Left colon (tissue), 2 donors: ENCODE measurements at regions not wholly inside any gene's neighbourhood (a gene's known extent, or its start where the extent isn't known, plus 50 kb on each side); places are given as distances from the start of the nearest gene placed in this dataset.
"Not testable (repeated sequence)": the region's sequence is repeated elsewhere in the genome, so short reads cannot be mapped to it uniquely, and the experiment has no call there.

Source experiments
- ATAC-seq: fragments of 200-7000 bp; cut with Tn5 transposase; one replicate; pipeline ENCODE4 v1.9.1; 2020; ENCODE audit warnings: mild to moderate bottlenecking, moderate library complexity
- DNase-seq, 2 donors: peaks; one replicate each; pipeline ENCODE4 v3.0.0-alpha.2; 2020
- intact Hi-C, 2 donors: fragments of 100-400 bp; cut with DNase I in 1 of 2; cut with micrococcal nuclease in 1 of 2; formaldehyde crosslinking; loops; one replicate each; pipeline versions ENCODE4 v1.11.2 to v1.14.0; 2022; cut with DNase I, micrococcal nuclease
- donor health status: DM: no; HTN: no; CAD: no.
- donor health status: DM: yes; HTN: yes; CAD: no.

GRCh38 chr6:144673807-144674206, 388.7 kb downstream of the UTRN start:
- DNase-seq (no peak), ATAC-seq (no peak)
- intact Hi-C loops = no loop called here

- intact Hi-C loops = no loop called here
- ATAC-seq (peak; percentile 97), DNase-seq (peak; percentile 70 to 80)
Observed at GRCh38 chr6:144675231-144675861, 390.2 kb downstream of the UTRN start.

GRCh38 chr6:144676310-144676709, 391.2 kb downstream of the UTRN start:
- DNase-seq, intact Hi-C loops, ATAC-seq: not testable (repeated sequence)

- ATAC-seq, DNase-seq, intact Hi-C loops: not testable (repeated sequence)
Observed at GRCh38 chr6:144677263-144677662, 392.1 kb downstream of the UTRN start.

- intact Hi-C loops = no loop called here
- DNase-seq (no peak), ATAC-seq (no peak)
Observed at GRCh38 chr6:144678844-144679243, 393.7 kb downstream of the UTRN start.

GRCh38 chr6:144681334-144681733, 396.2 kb downstream of the UTRN start:
- intact Hi-C loops = no loop called here
- peak; percentile 63 for ATAC-seq
- no peak for DNase-seq

- ATAC-seq (no peak), DNase-seq (no peak)
- intact Hi-C loops = no loop called here
Observed at GRCh38 chr6:144683216-144684070, 398.3 kb downstream of the UTRN start.

GRCh38 chr6:144688713-144689112, 403.6 kb downstream of the UTRN start:
- no peak for DNase-seq
- intact Hi-C loops = no loop called here
- no peak for ATAC-seq

GRCh38 chr6:144689503-144690040, 404.4 kb downstream of the UTRN start:
- DNase-seq (no peak), ATAC-seq (no peak)
- intact Hi-C loops = no loop called here

- DNase-seq (no peak), ATAC-seq (no peak)
- intact Hi-C loops = no loop called here
Observed at GRCh38 chr6:144690133-144690532, 405.0 kb downstream of the UTRN start.

GRCh38 chr6:144690666-144691065, 405.5 kb downstream of the UTRN start:
- intact Hi-C loops = no loop called here
- no peak for DNase-seq
- no peak for ATAC-seq

- intact Hi-C loops, ATAC-seq, DNase-seq: not testable (repeated sequence)
Observed at GRCh38 chr6:144692050-144692449, 406.9 kb downstream of the UTRN start.

- ATAC-seq (no peak), DNase-seq (no peak)
- intact Hi-C loops = no loop called here
Observed at GRCh38 chr6:144695858-144696533, 410.9 kb downstream of the UTRN start.

GRCh38 chr6:144696610-144697368, 411.7 kb downstream of the UTRN start:
- ATAC-seq (peak; percentile 94), DNase-seq (no peak)
- intact Hi-C loops = no loop called here

GRCh38 chr6:144697369-144697760, 412.2 kb downstream of the UTRN start:
- intact Hi-C loops = no loop called here
- ATAC-seq = peak; percentile 23

GRCh38 chr6:144697801-144698200, 412.7 kb downstream of the UTRN start:
- intact Hi-C loops = no loop called here
- DNase-seq (no peak), ATAC-seq (no peak)

More at GRCh38 chr6:144697369-144697760, 412.2 kb downstream of the UTRN start:
- DNase-seq = no peak

GRCh38 chr6:144702781-144703180, 417.6 kb downstream of the UTRN start:
- DNase-seq (no peak), ATAC-seq (no peak)
- intact Hi-C loops = no loop called here

- intact Hi-C loops = no loop called here
- DNase-seq (no peak), ATAC-seq (no peak)
Observed at GRCh38 chr6:144710207-144710606, 425.1 kb downstream of the UTRN start.

- ATAC-seq (no peak), DNase-seq (no peak)
- intact Hi-C loops = no loop called here
Observed at GRCh38 chr6:144711661-144712060, 426.5 kb downstream of the UTRN start.
